Fibroblast of lung (primary cell): ENCODE measurements at regions not wholly inside any gene's neighbourhood (a gene's known extent, or its start where the extent isn't known, plus 50 kb on each side); places are given as distances from the start of the nearest gene placed in this dataset.

Experiments
- DNase-seq, 2 donors: peaks; one replicate each; pipeline versions ENCODE4 v3.0.0 to v3.0.0-alpha.2; 2010; ENCODE audit warnings: low read depth in 2 of 2
- H2AFZ ChIP-seq: 2 replicates; pipeline ENCODE4 v1.5.1; 2012; ENCODE audit warnings: low read length, control low read depth, inconsistent platforms
- H3K27ac ChIP-seq: 2 replicates; pipeline ENCODE4 v1.5.1; 2011; ENCODE audit warnings: low read length, control low read depth; ENCODE audit not compliant: insufficient read depth
- H3K27me3 ChIP-seq: 2 replicates; pipeline ENCODE4 v1.5.1; 2011; ENCODE audit warnings: mild to moderate bottlenecking, low read length; ENCODE audit not compliant: control insufficient read depth, insufficient read depth
- H3K36me3 ChIP-seq: 2 replicates; pipeline ENCODE4 v1.5.1; 2011; ENCODE audit warnings: low read length; ENCODE audit not compliant: control insufficient read depth, insufficient read depth
- H3K4me1 ChIP-seq: 2 replicates; pipeline ENCODE4 v1.5.1; 2011; ENCODE audit warnings: low read length; ENCODE audit not compliant: control insufficient read depth, insufficient read depth; ENCODE audit errors: extremely low read depth
- H3K4me2 ChIP-seq: 2 replicates; pipeline ENCODE4 v1.5.1; 2011; ENCODE audit warnings: low read length, control low read depth; ENCODE audit not compliant: insufficient read depth; ENCODE audit errors: extremely low read depth
- H3K4me3 ChIP-seq, 4 experiments: fragments of 200-600 bp in 1 of 4; sonication (generic) in 1 of 4; replicated peaks in 1 of 4; 2 replicates each; pipeline ENCODE4 v1.5.1; 2011 to 2016; ENCODE audit warnings: low read length in 4 of 4, low read depth in 3 of 4, mild to moderate bottlenecking in 3 of 4, control low read depth in 2 of 4, inconsistent platforms in 1 of 4, mixed read lengths in 1 of 4; ENCODE audit not compliant: insufficient read depth in 1 of 4; ENCODE audit errors: control extremely low read depth in 1 of 4
- H3K79me2 ChIP-seq: 2 replicates; pipeline ENCODE4 v1.5.1; 2012; ENCODE audit warnings: mild to moderate bottlenecking, low read length, inconsistent platforms; ENCODE audit not compliant: control insufficient read depth, insufficient read depth
- H3K9ac ChIP-seq: 2 replicates; pipeline ENCODE4 v1.5.1; 2011; ENCODE audit warnings: mild to moderate bottlenecking, low read length, control low read depth; ENCODE audit not compliant: insufficient read depth
- H3K9me3 ChIP-seq: 2 replicates; pipeline ENCODE4 v1.5.1; 2012; ENCODE audit warnings: low read depth, low read length; ENCODE audit not compliant: control insufficient read depth, insufficient read depth
- H4K20me1 ChIP-seq: 2 replicates; pipeline ENCODE4 v1.5.1; 2011; ENCODE audit warnings: low read length; ENCODE audit not compliant: control insufficient read depth, insufficient read depth; ENCODE audit errors: extremely low read depth
- CTCF ChIP-seq, 2 donors: IDR thresholded peaks in 1 of 2; conservative IDR thresholded peaks in 1 of 2; 1 replicate in 1 of 2; 2 replicates in 1 of 2; pipeline ENCODE4 v1.5.1; 2011 to 2012; ENCODE audit warnings: low read length in 2 of 2, control low read depth in 1 of 2, inconsistent platforms in 1 of 2, low read depth in 1 of 2, mild to moderate bottlenecking in 1 of 2
- EZH2 ChIP-seq: IDR thresholded peaks from 2 replicates; pipeline ENCODE4 v1.5.1; 2012; ENCODE audit warnings: low read length, control low read depth, mild to moderate bottlenecking; ENCODE audit errors: missing control alignments

DNA sequence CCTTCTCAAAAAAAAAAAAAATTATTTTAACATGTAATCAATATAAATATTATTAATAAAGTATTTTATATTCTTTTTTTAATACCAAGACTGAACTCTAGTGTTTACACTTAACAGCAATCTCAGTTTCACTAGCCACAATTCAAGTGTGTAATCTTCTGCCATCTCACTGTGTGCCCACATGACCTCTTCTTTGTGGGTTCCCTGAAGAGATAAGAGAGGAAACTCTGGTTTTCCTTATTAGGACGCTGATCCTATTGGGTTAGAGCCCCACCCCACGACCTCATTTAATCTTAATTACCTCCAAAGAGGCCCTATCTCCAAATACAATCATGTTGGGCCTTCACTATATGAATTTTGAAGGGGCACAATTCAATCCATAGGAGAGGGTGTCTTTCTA, 177.6 kb downstream of the STK31 start:
- DNase-seq, result no peak
- H3K27ac ChIP-seq, result no peak overlapping the region
- no peaks in the 10 kb centered on the region for H3K27me3 ChIP-seq
- no peaks in the 10 kb centered on the region for H3K9me3 ChIP-seq
- no peak overlapping the region for H2AFZ ChIP-seq
- H3K4me3 ChIP-seq, result no peak overlapping the region
- TF ChIP-seq EZH2 (no peak), CTCF (conservative IDR thresholded peaks at IDR 0.05 in 1 of 2, IDR thresholded peaks at IDR 0.05 in 1 of 2; ENCODE audit: low read depth in 1 of 2, low read length in 2 of 2) (no peak)
- no peaks in the 10 kb centered on the region for H3K4me1 ChIP-seq
- H4K20me1 ChIP-seq, result no peaks in the 10 kb centered on the region
- H3K36me3 ChIP-seq, result no peaks in the 10 kb centered on the region
- H3K4me2 ChIP-seq, result no peak overlapping the region
- H3K9ac ChIP-seq, result no peak overlapping the region
- no peaks in the 10 kb centered on the region for H3K79me2 ChIP-seq

GRCh38 chr7:23888958-23889357, 178.9 kb downstream of the STK31 start:
- no peak for TF ChIP-seq CTCF (conservative IDR thresholded peaks at IDR 0.05 in 1 of 2, IDR thresholded peaks at IDR 0.05 in 1 of 2; ENCODE audit: low read depth in 1 of 2, low read length in 2 of 2)
- no peak for TF ChIP-seq EZH2
- no peaks in the 10 kb centered on the region for H3K36me3 ChIP-seq

GRCh38 chr7:23889566-23889965, 179.5 kb downstream of the STK31 start:
- no peaks in the 10 kb centered on the region for H3K4me1 ChIP-seq
- no peak for TF ChIP-seq CTCF (conservative IDR thresholded peaks at IDR 0.05 in 1 of 2, IDR thresholded peaks at IDR 0.05 in 1 of 2; ENCODE audit: low read depth in 1 of 2, low read length in 2 of 2)
- no peak for TF ChIP-seq EZH2
- no peaks in the 10 kb centered on the region for H3K9me3 ChIP-seq
- no peaks in the 10 kb centered on the region for H4K20me1 ChIP-seq
- no peak overlapping the region for H3K27ac ChIP-seq
- no peaks in the 10 kb centered on the region for H3K27me3 ChIP-seq
- H3K36me3 ChIP-seq, result no peaks in the 10 kb centered on the region
- no peak overlapping the region for H2AFZ ChIP-seq
- DNase-seq, result no peak
- H3K4me2 ChIP-seq, result no peak overlapping the region
- H3K9ac ChIP-seq, result no peak overlapping the region
- no peak overlapping the region for H3K4me3 ChIP-seq
- H3K79me2 ChIP-seq, result no peaks in the 10 kb centered on the region

More at GRCh38 chr7:23888958-23889357, 178.9 kb downstream of the STK31 start:
- no peak overlapping the region for H3K9ac ChIP-seq
- no peak overlapping the region for H3K4me3 ChIP-seq
- no peak overlapping the region for H3K27ac ChIP-seq
- H3K79me2 ChIP-seq, result no peaks in the 10 kb centered on the region
- H3K4me2 ChIP-seq, result no peak overlapping the region
- H3K4me1 ChIP-seq, result no peaks in the 10 kb centered on the region
- no peaks in the 10 kb centered on the region for H4K20me1 ChIP-seq
- DNase-seq, result no peak
- no peaks in the 10 kb centered on the region for H3K9me3 ChIP-seq
- no peak overlapping the region for H2AFZ ChIP-seq
- no peaks in the 10 kb centered on the region for H3K27me3 ChIP-seq
